Stimulated activated naive CD8-positive, alpha-beta T cell treated with anti-CD3 and anti-CD28 coated beads, Interleukin-15, Interleukin-2, amounts not matched to agents 100 ng/mL and 50 ng/mL, for 24 hours (primary cell): ENCODE measurements at regions not wholly inside any gene's neighbourhood (a gene's known extent, or its start where the extent isn't known, plus 50 kb on each side); places are given as distances from the start of the nearest gene placed in this dataset.
"Not testable (repeated sequence)": the region's sequence is repeated elsewhere in the genome, so short reads cannot be mapped to it uniquely, and the experiment has no call there.

Source experiments
- H3K27ac Mint-ChIP-seq: one replicate; pipeline ENCODE4 v1.8.0; 2021; ENCODE audit warnings: mild to moderate bottlenecking, mixed read lengths
- H3K27me3 Mint-ChIP-seq: one replicate; pipeline ENCODE4 v1.8.0; 2021; ENCODE audit warnings: mixed read lengths
- H3K36me3 Mint-ChIP-seq: one replicate; pipeline ENCODE4 v1.8.0; 2021; ENCODE audit warnings: low read depth, mixed read lengths
- H3K4me1 Mint-ChIP-seq: one replicate; pipeline ENCODE4 v1.8.0; 2021; ENCODE audit warnings: low read depth, mixed read lengths
- H3K4me3 Mint-ChIP-seq: one replicate; pipeline ENCODE4 v1.8.0; 2021; ENCODE audit warnings: mild to moderate bottlenecking, mixed read lengths
- H3K9me3 Mint-ChIP-seq: one replicate; pipeline ENCODE4 v1.8.0; 2021; ENCODE audit warnings: mixed read lengths

GRCh38 chr9:78103971-78104433 lies 72.4 kb upstream of the GNAQ start:
- no peak overlapping the region for H3K27ac Mint-ChIP-seq
- peaks cover 10% of the 10 kb centered on the region for H3K36me3 Mint-ChIP-seq
- H3K27me3 Mint-ChIP-seq = no peaks in the 10 kb centered on the region
- H3K4me3 Mint-ChIP-seq = peak overlapping the region; percentile 18
- H3K4me1 Mint-ChIP-seq = peaks cover 37% of the 10 kb centered on the region
- H3K9me3 Mint-ChIP-seq = peaks cover 18% of the 10 kb centered on the region

GRCh38 chr9:78101247-78101646 lies 69.6 kb upstream of the GNAQ start:
- H3K27me3 Mint-ChIP-seq = no peaks in the 10 kb centered on the region
- H3K36me3 Mint-ChIP-seq = peaks cover 1% of the 10 kb centered on the region
- peaks cover 5% of the 10 kb centered on the region for H3K9me3 Mint-ChIP-seq
- H3K27ac Mint-ChIP-seq = no peak overlapping the region
- no peak overlapping the region for H3K4me3 Mint-ChIP-seq
- H3K4me1 Mint-ChIP-seq = peaks cover 39% of the 10 kb centered on the region

GRCh38 chr9:78097541-78097940 lies 65.9 kb upstream of the GNAQ start:
- Mint-ChIP-seq H3K9me3 (peaks cover 5% of the 10 kb centered on the region), H3K4me1 (peaks cover 14% of the 10 kb centered on the region), H3K36me3 (no peaks in the 10 kb centered on the region), H3K4me3 (no peak overlapping the region), H3K27ac (no peak overlapping the region), H3K27me3 (no peaks in the 10 kb centered on the region)

GRCh38 chr9:78091731-78092130 lies 60.1 kb upstream of the GNAQ start:
- H3K27ac Mint-ChIP-seq = no peak overlapping the region
- no peaks in the 10 kb centered on the region for H3K27me3 Mint-ChIP-seq
- H3K4me1 Mint-ChIP-seq = no peaks in the 10 kb centered on the region
- H3K9me3 Mint-ChIP-seq = no peaks in the 10 kb centered on the region
- no peaks in the 10 kb centered on the region for H3K36me3 Mint-ChIP-seq
- no peak overlapping the region for H3K4me3 Mint-ChIP-seq

- H3K27ac Mint-ChIP-seq = no peak overlapping the region
- no peaks in the 10 kb centered on the region for H3K27me3 Mint-ChIP-seq
- no peaks in the 10 kb centered on the region for H3K4me1 Mint-ChIP-seq
- H3K9me3 Mint-ChIP-seq = no peaks in the 10 kb centered on the region
- no peaks in the 10 kb centered on the region for H3K36me3 Mint-ChIP-seq
- no peak overlapping the region for H3K4me3 Mint-ChIP-seq
These were observed 57.5 kb upstream of the GNAQ start for GRCh38 chr9:78089111-78089510.

- not testable (repeated sequence) for H3K36me3 Mint-ChIP-seq, H3K4me1 Mint-ChIP-seq, H3K27me3 Mint-ChIP-seq, H3K27ac Mint-ChIP-seq, H3K4me3 Mint-ChIP-seq, H3K9me3 Mint-ChIP-seq
These were observed 56.6 kb upstream of the GNAQ start for GRCh38 chr9:78088190-78088589.
